HG03378 (cell line): ENCODE measurements at regions not wholly inside any gene's neighbourhood (a gene's known extent, or its start where the extent isn't known, plus 50 kb on each side); places are given as distances from the start of the nearest gene placed in this dataset.
"Not testable (repeated sequence)": the region's sequence is repeated elsewhere in the genome, so short reads cannot be mapped to it uniquely, and the experiment has no call there.

ENCODE experiments used
- ATAC-seq: cut with Tn5 transposase; IDR thresholded peaks from one replicate; pipeline ENCODE4 v1.9.1; 2021; ENCODE audit warnings: mild to moderate bottlenecking, moderate library complexity; ENCODE audit not compliant: unreplicated experiment

DNA sequence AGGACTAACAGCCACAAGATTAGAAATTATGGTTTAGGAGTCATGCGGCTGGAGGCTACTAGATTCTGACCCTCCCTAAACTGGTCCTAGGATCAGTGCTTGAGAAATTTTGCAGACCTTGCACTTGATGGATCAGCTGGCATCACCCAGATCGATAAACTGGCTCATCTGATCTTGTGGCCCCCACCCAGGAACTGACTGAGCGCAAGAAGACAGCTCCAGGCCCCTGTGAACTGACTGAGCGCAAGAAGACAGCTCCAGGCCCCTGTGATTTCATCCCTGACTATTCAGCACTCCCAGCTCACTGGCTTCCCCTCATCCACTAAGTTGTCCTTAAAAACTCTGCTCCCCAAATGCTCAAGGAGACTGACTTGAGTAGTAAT, 67.8 kb downstream of the MRPL36 start:
- ATAC-seq = not testable (repeated sequence)

DNA sequence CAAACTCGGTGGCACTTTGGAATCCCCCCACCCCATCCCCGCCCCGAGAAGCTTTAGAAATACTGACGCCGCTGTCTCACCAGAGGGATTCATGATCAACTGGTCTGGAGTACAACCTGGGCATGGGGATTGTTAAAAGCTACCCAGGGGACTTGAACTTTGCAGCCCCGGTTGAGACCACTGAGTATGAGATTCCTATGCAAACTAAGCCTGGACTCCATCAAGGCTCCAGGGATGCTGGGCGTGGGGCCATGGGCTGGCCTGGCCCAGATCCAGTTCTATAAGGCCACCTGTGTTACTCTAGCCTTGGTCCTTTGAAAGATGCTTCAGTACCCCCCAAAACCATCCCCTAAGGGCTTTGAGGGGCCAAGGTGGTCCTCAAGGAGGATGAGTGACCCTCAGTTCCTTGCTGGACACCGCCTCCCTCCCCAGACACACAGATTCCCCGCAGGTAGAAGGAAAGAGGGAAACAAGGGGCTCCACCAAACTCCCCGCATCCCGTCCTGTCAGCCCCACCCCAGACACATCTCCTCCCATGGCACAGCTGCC, 68.5 kb downstream of the MRPL36 start:
- ATAC-seq = no peak

DNA sequence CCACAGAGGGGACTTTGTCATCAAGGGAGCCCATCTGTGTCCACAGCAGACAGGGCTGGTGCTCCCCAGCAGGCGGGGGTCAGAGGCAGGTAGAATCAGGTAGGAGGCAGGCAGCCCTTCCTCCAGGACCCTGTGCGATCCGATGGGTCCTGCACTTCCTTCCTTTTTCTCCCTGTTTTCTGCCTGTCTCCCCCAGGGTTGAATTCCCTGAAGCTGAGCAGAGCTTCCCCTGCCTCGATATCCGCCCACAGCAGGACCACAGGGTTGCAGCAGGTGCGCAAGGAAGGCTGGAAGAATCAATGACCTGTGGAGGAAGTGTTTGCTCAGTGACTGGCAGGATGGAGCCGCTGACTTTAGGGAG, 69.2 kb downstream of the MRPL36 start:
- no peak for ATAC-seq

DNA sequence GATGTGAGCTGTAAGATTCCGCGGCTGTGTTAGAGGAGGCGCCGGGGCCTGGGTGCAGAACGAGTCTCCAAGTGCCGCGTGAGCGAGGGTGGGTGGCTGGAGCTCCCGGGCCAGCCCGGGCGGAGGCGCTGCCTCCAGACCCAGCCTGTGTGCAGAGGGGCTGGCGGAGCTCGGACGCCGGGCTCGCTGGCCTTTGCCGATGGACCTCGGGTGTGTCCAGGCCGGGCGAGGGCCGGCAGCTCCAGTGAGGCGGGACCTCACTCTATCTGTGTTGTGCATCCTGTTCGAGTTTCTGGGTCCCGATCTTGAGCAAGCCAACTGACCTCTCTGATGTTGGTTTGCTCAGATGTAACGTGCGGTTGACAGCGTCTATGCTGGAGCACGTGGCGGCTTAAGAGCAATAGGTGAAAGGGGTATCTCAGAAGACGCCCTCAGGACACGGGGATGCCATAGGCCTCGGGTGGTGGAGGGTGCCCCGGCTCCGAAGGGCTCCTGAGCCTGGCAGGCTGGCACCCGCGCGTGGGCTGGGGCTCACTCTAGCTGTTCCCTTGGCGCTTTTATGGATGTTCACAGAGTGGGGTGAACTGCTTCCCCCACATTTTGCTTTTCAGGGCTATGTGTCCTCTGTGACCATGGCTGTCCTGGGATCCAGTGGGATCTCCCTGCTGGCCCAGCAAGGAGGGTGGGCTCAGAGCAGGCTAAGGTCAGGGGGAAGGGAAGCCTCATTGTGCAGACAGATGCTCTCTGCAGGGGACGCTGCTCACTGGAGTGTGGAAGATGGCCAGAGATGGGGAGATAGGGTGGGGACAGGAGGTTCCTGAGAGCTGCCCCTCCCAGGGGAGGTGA, 69.8 kb downstream of the MRPL36 start:
- no peak for ATAC-seq

DNA sequence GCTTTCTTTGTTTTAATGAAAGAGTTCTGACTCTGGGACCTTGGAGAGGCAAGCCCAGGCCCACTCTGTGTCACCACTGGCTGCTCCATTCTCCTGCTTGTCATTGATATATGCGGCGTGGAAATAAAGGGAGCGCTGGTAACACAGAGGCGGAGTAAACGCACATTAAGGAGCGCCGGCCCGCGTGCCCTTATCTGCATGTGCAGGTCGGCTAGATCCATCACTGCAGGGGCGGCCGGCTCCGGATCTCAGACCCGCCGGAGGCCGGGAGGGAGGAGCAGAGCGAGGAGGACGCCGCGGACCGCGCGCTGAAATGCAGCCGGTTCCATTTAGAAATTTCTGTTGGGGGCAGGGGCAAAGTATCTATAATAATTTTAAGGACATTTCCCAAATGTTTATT, 70.8 kb downstream of the MRPL36 start:
- ATAC-seq = no peak

DNA sequence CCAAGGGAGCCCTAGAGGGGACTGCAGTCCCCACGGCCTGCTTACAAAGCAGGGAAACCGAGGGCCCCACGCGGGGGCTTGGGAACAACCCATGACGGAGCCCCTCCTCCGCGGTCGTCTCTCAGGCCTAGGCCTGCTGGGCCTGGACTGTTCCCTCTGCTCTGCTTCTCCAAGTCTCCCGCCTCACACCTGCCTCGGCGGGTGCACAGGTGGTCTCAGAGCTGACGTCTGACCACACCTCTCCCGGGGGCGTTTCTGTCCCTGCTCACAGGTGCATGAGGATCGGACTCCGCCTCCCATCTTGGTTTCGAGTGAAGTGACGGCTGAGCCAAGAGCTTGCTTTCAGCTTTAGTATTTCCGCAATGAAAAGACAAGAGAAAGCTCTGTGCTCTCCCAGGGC, 72.1 kb downstream of the MRPL36 start:
- ATAC-seq = no peak

DNA sequence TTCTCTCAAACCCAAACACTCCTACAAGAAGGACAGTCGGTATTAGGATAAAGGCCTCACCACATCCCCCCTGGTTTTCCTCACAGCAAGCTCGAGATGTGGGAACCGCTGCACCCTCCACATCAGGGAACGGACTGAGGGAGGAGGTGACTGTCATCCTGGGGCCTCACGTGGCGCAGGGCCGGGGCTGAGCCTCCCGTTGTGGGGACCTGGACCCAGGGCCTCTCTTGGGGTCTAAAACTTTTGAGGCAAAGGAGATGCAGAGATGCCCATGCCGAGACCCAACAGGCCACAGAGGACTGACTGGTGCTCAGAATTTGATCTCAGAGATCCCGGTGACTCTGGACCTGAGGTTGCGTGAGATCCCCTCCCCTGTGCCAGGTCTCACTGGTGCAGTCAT, 72.7 kb downstream of the MRPL36 start:
- no peak for ATAC-seq

DNA sequence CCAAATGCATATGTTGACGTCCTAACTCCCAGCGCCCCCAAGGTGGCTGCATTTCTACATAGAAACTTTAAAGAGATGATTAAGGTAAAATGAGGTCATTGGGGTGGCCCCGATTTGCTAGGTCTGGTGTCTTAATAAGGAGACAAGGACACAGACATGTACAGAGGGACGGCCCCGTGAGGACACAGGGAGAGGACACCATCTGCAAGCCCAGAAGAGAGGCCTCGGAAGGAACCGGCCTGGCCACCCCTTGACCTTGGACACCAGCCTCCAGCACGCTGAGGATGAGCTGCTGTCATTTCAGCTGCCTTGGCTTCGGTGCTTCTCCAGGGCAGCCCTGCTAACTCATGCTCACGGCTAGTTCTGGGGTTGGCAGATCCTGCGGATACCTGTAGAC, 73.2 kb downstream of the MRPL36 start:
- ATAC-seq = no peak

DNA sequence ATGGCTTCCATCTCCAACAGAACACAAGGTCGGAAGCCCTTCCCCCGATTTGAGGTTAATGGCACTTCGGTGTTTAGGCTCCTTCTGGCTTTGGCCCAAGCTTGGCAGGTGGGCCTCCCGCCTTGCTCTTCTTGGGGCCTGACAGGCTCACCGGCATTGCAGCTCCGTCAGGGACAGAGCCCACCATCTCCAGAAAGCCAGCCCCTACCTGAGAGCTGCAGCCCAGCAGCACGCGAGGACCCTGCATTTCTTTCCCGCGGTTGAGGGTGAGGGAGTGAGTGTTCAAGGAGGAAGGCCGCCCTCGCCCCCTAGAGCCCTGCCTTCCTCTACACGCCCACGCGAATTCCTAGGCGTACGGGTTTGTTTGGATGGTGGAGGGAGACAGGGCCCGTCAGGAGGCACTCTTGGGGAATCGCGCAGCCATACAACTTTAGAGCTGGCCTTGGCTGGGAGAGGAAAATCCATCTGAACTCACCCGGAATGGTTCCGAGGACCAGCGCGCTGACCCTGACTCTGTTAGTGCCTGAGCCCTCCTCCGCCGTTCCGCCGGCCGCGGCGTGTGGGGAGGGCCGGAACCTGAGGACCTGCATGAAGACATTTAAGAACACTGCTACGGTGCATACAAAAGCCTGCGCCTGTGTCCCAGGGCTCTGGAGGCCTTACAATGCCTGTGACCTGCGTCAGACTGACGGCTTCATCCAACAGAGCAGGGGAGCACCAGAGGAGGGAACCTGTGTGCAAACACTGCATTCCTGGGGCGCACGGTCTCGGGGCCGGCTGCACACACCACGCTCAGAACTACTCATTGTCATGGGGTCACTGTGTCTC, 73.8 kb downstream of the MRPL36 start:
- ATAC-seq = no peak

DNA sequence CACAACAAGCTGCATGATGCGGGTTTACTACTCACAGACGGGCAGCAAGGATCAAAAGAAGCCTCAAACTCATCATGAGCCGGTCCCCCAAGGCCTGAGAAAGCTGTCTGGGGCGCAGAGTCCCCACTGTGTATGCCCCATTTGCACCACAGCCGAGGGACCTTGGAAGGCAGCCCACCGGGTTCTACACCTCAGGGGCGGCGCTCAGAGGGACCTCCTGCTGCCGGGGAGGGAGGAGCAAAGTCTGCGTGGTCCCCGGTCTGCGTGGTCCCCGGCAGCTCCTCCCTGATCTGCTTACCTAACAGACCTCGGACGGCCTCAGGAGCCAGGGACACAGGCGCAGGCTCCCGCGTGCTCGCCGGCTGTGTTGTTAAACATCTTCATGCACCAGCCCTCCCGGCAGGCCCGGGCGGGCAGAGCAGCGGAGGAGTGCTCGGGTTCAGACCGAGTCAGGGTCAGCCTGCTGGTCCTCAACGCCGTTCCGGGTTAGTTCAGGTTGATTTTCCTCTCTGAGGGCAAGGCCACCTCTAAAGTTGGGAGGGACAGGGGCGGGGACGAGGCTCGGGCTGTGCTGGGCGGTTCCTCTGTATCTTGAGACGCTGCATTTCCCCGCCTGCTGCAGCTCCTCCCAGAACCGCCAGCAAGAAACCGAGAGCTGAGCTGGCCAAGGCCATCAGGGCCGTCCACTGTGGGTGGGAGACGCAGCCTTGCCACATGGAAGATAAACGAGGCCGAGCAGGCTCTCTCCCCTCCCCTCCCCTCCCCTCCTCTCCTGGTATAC, 74.6 kb downstream of the MRPL36 start:
- ATAC-seq = no peak

DNA sequence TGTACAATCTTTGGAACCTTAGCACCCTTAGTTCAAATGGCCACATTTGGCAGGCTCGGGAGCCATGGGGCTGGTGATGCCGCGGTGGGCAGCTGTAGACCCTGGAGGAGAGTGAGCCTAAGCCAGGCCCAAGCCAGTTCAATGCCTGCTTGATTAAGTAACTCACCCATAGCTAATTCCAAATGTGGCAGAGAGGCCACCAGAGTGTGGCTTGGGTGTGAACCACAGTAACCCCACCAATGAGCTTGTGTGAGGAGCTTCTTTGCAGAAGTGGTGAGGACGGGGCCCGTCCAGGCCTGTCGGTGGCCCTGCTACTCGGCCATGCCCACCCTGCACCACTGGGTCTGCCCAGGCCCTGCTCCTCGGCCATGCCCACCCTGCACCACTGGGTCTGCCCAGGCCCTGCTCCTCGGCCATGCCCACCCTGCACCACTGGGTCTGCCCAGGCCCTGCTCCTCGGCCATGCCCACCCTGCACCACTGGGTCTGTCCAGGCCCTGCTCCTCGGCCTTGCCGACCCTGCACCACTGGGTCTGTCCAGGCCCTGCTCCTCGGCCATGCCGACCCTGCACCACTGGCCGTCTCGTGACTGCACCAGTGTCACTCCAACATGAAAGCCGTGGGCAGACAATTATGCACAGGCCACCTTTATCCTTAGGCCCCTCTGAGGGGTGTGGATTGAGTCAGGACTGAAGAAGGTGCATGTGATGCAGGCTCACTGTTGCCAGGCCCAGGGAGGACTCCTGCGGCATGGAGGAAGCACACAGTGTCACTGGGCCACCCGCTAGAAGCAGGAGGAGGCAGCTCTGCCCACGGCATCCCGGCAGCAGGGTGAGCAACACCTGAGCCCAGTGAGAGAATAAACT, 75.4 kb downstream of the MRPL36 start:
- no peak for ATAC-seq

DNA sequence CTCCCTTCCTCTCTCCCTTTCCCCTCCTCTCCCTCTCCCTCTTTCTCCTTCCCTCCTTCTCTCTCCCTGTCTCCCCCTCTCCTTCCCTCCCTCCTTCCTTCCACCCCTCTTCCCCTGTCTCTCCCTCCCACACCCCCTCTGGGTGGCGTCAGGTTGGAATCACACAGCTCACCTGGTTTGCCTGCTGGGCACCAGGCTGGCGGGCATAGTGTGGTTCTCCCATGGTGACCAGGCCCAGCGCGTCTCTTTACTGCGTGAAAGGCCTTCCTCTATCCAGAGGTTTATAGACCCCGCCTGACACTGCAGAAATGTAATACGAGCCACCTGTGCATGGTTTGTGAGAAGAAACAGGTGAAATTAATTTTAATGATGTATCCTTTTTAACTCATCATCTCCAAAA, 76.2 kb downstream of the MRPL36 start:
- ATAC-seq = no peak

DNA sequence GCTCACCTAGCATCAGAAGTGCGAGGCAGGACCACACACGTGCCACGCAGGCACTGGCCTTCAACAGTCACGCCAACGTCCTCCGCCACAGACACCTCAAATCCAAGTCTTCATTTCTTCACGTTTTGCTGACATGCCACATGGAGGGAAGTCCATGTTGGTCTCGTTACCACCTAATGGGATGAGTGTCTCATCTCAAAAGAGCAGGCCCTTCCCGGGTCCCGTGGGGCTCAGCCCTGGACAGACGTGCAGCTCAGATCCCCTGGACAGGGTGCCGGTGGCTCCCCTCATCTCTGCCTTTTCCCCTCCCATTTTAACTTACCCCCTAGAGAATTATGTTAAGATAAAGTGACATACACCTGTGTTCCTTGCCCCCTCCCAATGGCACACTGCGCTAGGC, 76.8 kb downstream of the MRPL36 start:
- ATAC-seq = no peak

DNA sequence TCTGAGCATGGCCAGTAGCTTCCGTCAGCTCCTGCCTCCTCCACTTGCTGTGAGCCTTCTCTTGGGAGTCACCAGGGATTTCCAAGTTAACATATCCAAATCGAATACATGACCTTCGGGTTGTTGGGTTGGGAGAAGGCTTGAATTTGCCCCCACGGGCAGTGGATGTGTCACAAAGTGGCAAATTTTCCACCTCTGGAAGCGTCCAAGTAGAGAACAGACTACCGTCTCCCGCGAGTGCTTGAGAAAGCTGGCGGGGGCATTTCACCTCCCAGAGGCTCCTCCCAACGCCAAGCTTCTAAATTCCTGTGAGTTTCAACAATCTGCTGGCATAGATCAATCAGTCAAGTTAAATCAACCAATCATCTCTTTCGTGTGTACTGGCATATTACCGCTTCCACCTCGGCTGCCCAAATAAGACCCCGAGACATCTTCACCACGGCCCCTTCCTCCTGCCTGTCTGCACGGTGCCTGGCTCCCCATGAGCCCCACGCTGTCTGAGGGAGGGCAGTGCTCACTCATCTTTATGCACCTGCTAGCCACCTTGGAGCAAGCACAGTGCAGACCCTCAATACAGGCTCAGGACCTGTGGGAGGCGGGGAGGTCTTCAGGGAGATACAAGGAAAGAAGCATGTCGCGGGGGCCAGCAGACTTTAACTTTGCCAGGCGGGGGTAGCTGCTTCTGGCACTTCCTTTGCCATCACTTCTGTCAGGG, 79.1 kb downstream of the MRPL36 start:
- ATAC-seq = no peak

DNA sequence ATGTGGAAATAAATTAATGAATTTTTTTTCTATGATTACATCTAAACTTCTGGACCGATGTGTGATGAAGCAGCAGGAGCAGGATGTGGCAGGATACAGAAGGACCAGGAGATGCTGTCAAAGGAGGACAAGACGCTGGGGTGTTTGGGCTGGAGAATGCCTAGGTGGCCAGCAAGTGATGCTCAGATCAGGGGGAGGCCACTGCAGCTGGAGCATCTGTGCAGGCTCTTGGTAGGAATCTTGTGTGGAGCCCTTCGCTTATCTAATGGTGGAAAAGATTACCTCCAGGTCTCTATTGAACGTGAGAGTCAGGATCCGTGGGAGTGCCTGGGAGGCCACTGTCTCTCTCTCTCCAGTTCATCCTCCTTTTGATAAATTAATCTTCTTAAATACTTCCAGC, 79.8 kb downstream of the MRPL36 start:
- no peak for ATAC-seq

DNA sequence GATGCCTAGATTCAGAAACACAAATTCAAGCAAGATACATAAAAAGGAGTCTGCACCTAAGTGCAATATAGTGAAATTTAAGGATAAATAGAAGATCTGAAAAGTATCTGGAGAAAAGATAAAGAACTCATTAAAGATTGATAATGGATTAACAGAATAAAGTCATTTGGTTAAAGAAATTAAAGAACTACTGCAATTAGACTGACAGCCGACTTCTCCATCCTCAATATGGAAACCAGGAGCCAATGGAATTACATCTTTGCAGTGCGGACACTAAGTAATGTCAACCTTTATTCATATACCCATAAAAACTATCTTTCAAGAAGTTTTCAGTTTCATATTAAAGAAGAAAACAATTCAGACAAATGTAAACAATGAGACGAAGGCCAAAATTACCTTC, 81.0 kb downstream of the MRPL36 start:
- no peak for ATAC-seq

DNA sequence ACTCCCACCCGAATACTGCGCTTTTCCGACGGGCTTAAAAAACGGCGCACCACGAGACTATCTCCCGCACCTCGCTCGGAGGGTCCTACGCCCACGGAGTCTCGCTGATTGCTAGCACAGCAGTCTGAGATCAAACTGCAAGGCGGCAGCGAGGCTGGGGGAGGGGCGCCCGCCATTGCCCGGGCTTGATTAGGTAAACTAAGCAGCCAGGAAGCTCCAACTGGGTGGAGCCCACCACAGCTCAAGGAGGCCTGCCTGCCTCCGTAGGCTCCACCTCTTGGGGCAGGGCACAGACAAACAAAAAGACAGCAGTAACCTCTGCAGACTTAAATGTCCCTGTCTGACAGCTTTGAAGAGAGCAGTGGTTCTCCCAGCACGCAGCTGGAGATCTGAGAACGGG, 89.5 kb downstream of the MRPL36 start:
- not testable (repeated sequence) for ATAC-seq

DNA sequence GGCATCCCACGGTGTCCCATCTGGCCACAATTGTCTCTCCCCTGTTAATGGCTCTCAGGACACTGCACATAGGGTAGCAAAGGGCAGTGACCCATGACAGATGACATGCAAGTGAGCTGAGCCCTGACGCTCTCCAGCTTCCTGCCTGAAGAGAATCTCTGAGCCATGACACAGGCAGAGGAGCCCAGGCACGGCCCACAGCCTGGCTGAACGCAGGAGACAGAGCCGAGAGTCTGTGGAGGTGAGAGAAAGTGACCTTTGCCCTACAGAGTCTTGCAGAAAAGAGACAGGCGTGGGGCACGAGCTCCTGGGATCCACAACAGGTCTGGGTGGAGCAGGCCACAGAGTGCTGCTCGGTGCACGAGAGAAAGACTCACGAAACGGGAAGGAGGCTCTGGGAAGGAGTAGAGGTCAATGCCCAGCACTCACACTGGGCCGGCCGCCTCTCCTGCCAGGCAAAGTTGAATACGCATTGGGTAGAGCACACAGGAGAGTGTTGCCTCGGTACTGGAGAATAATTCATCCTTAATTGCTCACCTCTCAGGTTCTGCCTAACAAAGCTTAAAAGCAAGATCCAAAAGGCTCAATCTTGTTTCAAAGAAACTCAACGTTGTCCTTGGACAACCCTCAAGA, 90.3 kb downstream of the MRPL36 start:
- ATAC-seq = no peak

DNA sequence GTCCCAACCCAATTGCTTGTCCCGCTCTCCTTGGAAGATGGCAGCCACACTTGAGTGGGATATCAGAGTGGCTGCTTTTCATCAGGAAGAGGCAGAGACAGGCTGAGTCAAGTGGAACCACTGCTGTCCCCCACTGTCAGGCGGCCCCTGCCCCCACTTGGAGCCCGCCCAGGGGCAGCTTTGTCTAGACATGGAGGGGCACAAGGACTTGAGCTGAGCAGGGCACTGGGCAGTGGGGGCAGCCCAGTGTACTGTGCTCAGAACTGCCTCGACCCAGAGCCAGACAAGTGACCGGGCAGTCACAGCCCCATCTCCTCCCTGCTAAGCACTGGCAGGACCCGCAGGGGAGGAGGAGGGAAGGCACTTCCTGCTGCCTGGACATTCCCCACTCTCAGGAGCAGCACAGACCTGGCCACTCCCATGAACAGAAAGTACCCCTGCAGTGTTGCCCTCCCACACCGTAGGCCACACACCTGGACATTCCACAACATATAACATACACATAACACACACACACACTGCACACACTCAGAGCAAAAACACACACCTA, 91.0 kb downstream of the MRPL36 start:
- ATAC-seq = no peak
